Panc1 (cell line): ENCODE measurements at regions not wholly inside any gene's neighbourhood (a gene's known extent, or its start where the extent isn't known, plus 50 kb on each side); places are given as distances from the start of the nearest gene placed in this dataset.

Experiments used
- SIN3A ChIP-seq: IDR thresholded peaks from 2 replicates; pipeline ENCODE4 v1.6.1; 2012; ENCODE audit warnings: low read depth, mild to moderate bottlenecking, low read length, moderate library complexity, borderline replicate concordance; ENCODE audit not compliant: insufficient read depth
- TF ChIP-seq, protein P1 (sequence below): fragments of 450-650 bp; IDR thresholded peaks from 2 replicates; pipeline ENCODE4 v1.5.1; 2017; ENCODE audit warnings: mild to moderate bottlenecking
- TF ChIP-seq, protein P2 (sequence below), 2 experiments: IDR thresholded peaks; 2 replicates each; pipeline ENCODE4 v1.6.1; 2011 to 2012; ENCODE audit warnings: low read depth in 2 of 2, control low read depth in 1 of 2, low read length in 1 of 2, mild to moderate bottlenecking in 1 of 2, moderate library complexity in 1 of 2; ENCODE audit not compliant: insufficient read depth in 1 of 2

DNA sequence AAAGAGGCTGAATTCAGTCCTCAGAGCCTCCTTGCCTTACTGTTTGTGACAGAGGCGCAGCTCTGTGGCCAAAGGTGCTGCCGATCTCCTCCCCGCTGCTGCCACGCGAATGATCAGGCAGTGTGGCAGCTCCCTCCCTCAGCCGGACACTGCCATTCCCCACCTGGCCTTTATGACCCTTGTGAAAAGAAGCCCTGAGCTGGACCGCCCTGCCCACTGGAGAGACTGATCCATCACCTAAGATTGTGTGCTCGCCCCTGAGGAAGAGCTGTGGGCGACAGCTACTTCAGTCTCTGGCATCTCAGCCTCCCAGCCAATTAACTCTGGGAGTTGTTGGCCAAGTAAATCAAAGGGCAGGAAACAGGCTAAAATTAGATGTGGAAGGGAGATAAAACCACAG is 90.9 kb downstream of the CARTPT start:
- TF ChIP-seq, protein P1, sequence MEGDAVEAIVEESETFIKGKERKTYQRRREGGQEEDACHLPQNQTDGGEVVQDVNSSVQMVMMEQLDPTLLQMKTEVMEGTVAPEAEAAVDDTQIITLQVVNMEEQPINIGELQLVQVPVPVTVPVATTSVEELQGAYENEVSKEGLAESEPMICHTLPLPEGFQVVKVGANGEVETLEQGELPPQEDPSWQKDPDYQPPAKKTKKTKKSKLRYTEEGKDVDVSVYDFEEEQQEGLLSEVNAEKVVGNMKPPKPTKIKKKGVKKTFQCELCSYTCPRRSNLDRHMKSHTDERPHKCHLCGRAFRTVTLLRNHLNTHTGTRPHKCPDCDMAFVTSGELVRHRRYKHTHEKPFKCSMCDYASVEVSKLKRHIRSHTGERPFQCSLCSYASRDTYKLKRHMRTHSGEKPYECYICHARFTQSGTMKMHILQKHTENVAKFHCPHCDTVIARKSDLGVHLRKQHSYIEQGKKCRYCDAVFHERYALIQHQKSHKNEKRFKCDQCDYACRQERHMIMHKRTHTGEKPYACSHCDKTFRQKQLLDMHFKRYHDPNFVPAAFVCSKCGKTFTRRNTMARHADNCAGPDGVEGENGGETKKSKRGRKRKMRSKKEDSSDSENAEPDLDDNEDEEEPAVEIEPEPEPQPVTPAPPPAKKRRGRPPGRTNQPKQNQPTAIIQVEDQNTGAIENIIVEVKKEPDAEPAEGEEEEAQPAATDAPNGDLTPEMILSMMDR = no peak
- TF ChIP-seq, protein P2, sequence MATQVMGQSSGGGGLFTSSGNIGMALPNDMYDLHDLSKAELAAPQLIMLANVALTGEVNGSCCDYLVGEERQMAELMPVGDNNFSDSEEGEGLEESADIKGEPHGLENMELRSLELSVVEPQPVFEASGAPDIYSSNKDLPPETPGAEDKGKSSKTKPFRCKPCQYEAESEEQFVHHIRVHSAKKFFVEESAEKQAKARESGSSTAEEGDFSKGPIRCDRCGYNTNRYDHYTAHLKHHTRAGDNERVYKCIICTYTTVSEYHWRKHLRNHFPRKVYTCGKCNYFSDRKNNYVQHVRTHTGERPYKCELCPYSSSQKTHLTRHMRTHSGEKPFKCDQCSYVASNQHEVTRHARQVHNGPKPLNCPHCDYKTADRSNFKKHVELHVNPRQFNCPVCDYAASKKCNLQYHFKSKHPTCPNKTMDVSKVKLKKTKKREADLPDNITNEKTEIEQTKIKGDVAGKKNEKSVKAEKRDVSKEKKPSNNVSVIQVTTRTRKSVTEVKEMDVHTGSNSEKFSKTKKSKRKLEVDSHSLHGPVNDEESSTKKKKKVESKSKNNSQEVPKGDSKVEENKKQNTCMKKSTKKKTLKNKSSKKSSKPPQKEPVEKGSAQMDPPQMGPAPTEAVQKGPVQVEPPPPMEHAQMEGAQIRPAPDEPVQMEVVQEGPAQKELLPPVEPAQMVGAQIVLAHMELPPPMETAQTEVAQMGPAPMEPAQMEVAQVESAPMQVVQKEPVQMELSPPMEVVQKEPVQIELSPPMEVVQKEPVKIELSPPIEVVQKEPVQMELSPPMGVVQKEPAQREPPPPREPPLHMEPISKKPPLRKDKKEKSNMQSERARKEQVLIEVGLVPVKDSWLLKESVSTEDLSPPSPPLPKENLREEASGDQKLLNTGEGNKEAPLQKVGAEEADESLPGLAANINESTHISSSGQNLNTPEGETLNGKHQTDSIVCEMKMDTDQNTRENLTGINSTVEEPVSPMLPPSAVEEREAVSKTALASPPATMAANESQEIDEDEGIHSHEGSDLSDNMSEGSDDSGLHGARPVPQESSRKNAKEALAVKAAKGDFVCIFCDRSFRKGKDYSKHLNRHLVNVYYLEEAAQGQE (IDR thresholded peaks at IDR 0.05; ENCODE audit: insufficient read depth in 1 of 2, low read depth in 2 of 2, low read length in 1 of 2) = no peak
- no peak for TF ChIP-seq SIN3A
